H1 (cell line): ENCODE measurements at regions not wholly inside any gene's neighbourhood (a gene's known extent, or its start where the extent isn't known, plus 50 kb on each side); places are given as distances from the start of the nearest gene placed in this dataset.

Experiments
- CTCF ChIA-PET: fragments of 300-600 bp; sonication (Branson Sonifier 250); formaldehyde crosslinking; loops from one replicate; lab custom pipeline; 2021; ENCODE audit not compliant: partially characterized antibody; lab: Charles Lee
- POLR2A ChIA-PET: fragments of 300-600 bp; sonication (Branson Sonifier 250); formaldehyde crosslinking; loops from one replicate; lab custom pipeline; 2021; ENCODE audit warnings: inconsistent platforms; ENCODE audit not compliant: partially characterized antibody; lab: Charles Lee
- DNase-seq, 2 experiments: peaks; one replicate each; pipeline versions ENCODE4 v3.0.0 to v3.0.0-alpha.2; 2010 to 2022; ENCODE audit warnings: low spot score in 2 of 2, low read depth in 1 of 2, mixed read lengths in 1 of 2
- FAIRE-seq: peaks from 2 replicates; lab custom pipeline; 2011; peaks lifted over from hg19 to GRCh38; lab: Jason Lieb, UNC
- H2AFZ ChIP-seq: 2 replicates; pipeline ENCODE4 v1.8.1; 2012; ENCODE audit warnings: low read length, inconsistent platforms
- H2AK5ac ChIP-seq: 2 replicates; pipeline ENCODE4 v1.6.1; 2013; ENCODE audit warnings: low read depth, low read length
- H2BK120ac ChIP-seq: replicated peaks from 2 replicates; pipeline ENCODE3; 2013; ENCODE audit warnings: low read depth, low read length, inconsistent platforms
- H2BK12ac ChIP-seq: 2 replicates; pipeline ENCODE4 v1.6.1; 2013; ENCODE audit warnings: low read depth, low read length
- H2BK15ac ChIP-seq: 2 replicates; pipeline ENCODE4 v1.6.1; 2013; ENCODE audit warnings: low read length
- H2BK20ac ChIP-seq: 2 replicates; pipeline ENCODE4 v1.6.1; 2013; ENCODE audit warnings: low read length
- H2BK5ac ChIP-seq: 2 replicates; pipeline ENCODE4 v1.6.1; 2013; ENCODE audit warnings: low read depth, low read length
- H3K14ac ChIP-seq: 2 replicates; pipeline ENCODE4 v1.6.1; 2013; ENCODE audit warnings: inconsistent platforms; ENCODE audit not compliant: insufficient read length
- H3K18ac ChIP-seq: 2 replicates; pipeline ENCODE4 v1.6.1; 2013; ENCODE audit warnings: low read length; ENCODE audit errors: extremely low read depth
- H3K23ac ChIP-seq: 2 replicates; pipeline ENCODE4 v1.6.1; 2013; ENCODE audit warnings: inconsistent platforms; ENCODE audit not compliant: insufficient read length
- H3K23me2 ChIP-seq: 2 replicates; pipeline ENCODE4 v1.6.1; 2013; ENCODE audit warnings: low read depth, low read length
- H3K27ac ChIP-seq: 2 replicates; pipeline ENCODE4 v1.6.1; 2011; ENCODE audit warnings: low read depth, low read length, inconsistent platforms
- H3K27me3 ChIP-seq, 4 experiments: replicated peaks in 1 of 4; 1 replicate in 1 of 4; 2 replicates in 3 of 4; pipeline versions ENCODE4 v1.6.1 to v1.8.1; 2011 to 2013; ENCODE audit warnings: low read length in 3 of 4, mild to moderate bottlenecking in 3 of 4, inconsistent platforms in 2 of 4, mixed read lengths in 2 of 4, moderate library complexity in 1 of 4; ENCODE audit not compliant: control insufficient read depth in 3 of 4, insufficient read depth in 3 of 4; ENCODE audit errors: extremely low read depth in 1 of 4
- H3K36me3 ChIP-seq, 4 experiments: 2 replicates each; pipeline versions ENCODE4 v1.6.1 to v1.8.1; 2011 to 2013; ENCODE audit warnings: mild to moderate bottlenecking in 4 of 4, low read length in 3 of 4, moderate library complexity in 2 of 4, control low read depth in 1 of 4, inconsistent platforms in 1 of 4; ENCODE audit not compliant: insufficient read depth in 4 of 4, control insufficient read depth in 2 of 4
- H3K4ac ChIP-seq: replicated peaks from 2 replicates; pipeline ENCODE3; 2013; ENCODE audit warnings: low read length, low read depth, mixed read lengths, inconsistent platforms; ENCODE audit not compliant: insufficient read length
- H3K4me1 ChIP-seq, 4 experiments: replicated peaks in 1 of 4; 1 replicate in 1 of 4; 2 replicates in 3 of 4; pipeline versions ENCODE4 v1.6.1 to v1.8.1; 2011 to 2013; ENCODE audit warnings: low read length in 3 of 4, inconsistent platforms in 2 of 4, mixed read lengths in 1 of 4; ENCODE audit not compliant: insufficient read depth in 4 of 4, control insufficient read depth in 3 of 4
- H3K4me2 ChIP-seq, 2 experiments: 2 replicates each; pipeline versions ENCODE4 v1.6.1 to v1.8.1; 2011 to 2013; ENCODE audit warnings: low read depth in 2 of 2, low read length in 2 of 2, control low read depth in 1 of 2, inconsistent platforms in 1 of 2, mild to moderate bottlenecking in 1 of 2; ENCODE audit not compliant: insufficient read depth in 1 of 2
- H3K4me3 ChIP-seq, 4 experiments: fragments of 200-600, 300-600 bp in 1 of 4; sonication (generic), shearing (Covaris generic), sonication (Bioruptor Twin) in 1 of 4; 2 replicates each; pipeline versions ENCODE4 v1.5.1 to v1.8.1; 2011 to 2016; ENCODE audit warnings: low read length in 4 of 4, low read depth in 3 of 4, control low read depth in 2 of 4, inconsistent platforms in 2 of 4, mild to moderate bottlenecking in 2 of 4, mixed read lengths in 1 of 4, moderate library complexity in 1 of 4; ENCODE audit not compliant: insufficient read depth in 2 of 4; ENCODE audit errors: extremely low read depth in 1 of 4
- H3K56ac ChIP-seq: replicated peaks from 2 replicates; pipeline ENCODE3; 2013; ENCODE audit warnings: low read depth, mild to moderate bottlenecking, mixed read lengths, low read length, inconsistent platforms; ENCODE audit not compliant: insufficient read length
- H3K79me1 ChIP-seq: 2 replicates; pipeline ENCODE4 v1.6.1; 2013; ENCODE audit warnings: low read depth, low read length, control low read depth
- H3K79me2 ChIP-seq, 2 experiments: 2 replicates each; pipeline versions ENCODE4 v1.6.1 to v1.8.1; 2012 to 2013; ENCODE audit warnings: low read length in 2 of 2, mild to moderate bottlenecking in 2 of 2, inconsistent platforms in 1 of 2; ENCODE audit not compliant: insufficient read depth in 2 of 2, control insufficient read depth in 1 of 2
- H3K9ac ChIP-seq, 4 experiments: replicated peaks in 1 of 4; 1 replicate in 1 of 4; 2 replicates in 3 of 4; pipeline versions ENCODE4 v1.6.1 to v1.8.1; 2011 to 2013; ENCODE audit warnings: low read depth in 3 of 4, low read length in 3 of 4, control low read depth in 2 of 4, mild to moderate bottlenecking in 2 of 4, moderate library complexity in 2 of 4, inconsistent platforms in 1 of 4; ENCODE audit errors: extremely low read depth in 1 of 4
- H3K9me3 ChIP-seq, 2 experiments: 2 replicates each; pipeline versions ENCODE4 v1.6.1 to v1.8.1; 2012 to 2013; ENCODE audit warnings: mild to moderate bottlenecking in 2 of 2, moderate library complexity in 2 of 2, control low read depth in 1 of 2, inconsistent platforms in 1 of 2, low read depth in 1 of 2, low read length in 1 of 2, mixed read lengths in 1 of 2; ENCODE audit not compliant: insufficient read depth in 2 of 2
- H4K20me1 ChIP-seq, 2 experiments: replicated peaks in 1 of 2; 2 replicates each; pipeline versions ENCODE3 to v1.8.1; 2011 to 2013; ENCODE audit warnings: inconsistent platforms in 2 of 2, low read length in 2 of 2, mild to moderate bottlenecking in 1 of 2; ENCODE audit not compliant: insufficient read depth in 2 of 2, control insufficient read depth in 1 of 2
- H4K5ac ChIP-seq: 2 replicates; pipeline ENCODE4 v1.6.1; 2013; ENCODE audit warnings: low read length, low read depth, mixed read lengths, inconsistent platforms; ENCODE audit not compliant: insufficient read length
- H4K8ac ChIP-seq: 2 replicates; pipeline ENCODE4 v1.8.0; 2013; ENCODE audit warnings: mild to moderate bottlenecking, moderate library complexity, low read length, inconsistent platforms; ENCODE audit not compliant: insufficient read depth; ENCODE audit errors: extremely low read depth
- H4K91ac ChIP-seq: replicated peaks from 2 replicates; pipeline ENCODE3; 2013; ENCODE audit warnings: low read length, mixed read lengths, inconsistent platforms; ENCODE audit not compliant: insufficient read length
- ASH2L ChIP-seq: fragments of 200-600, 300-600 bp; sonication (generic); IDR thresholded peaks from one replicate; pipeline ENCODE4 v1.7.1; 2017; ENCODE audit warnings: low read length
- CHD1 ChIP-seq: IDR thresholded peaks from 2 replicates; pipeline ENCODE4 v1.6.1; 2012; ENCODE audit warnings: low read depth, low read length, improper control_type of control experiment
- EGR1 ChIP-seq: IDR thresholded peaks from 2 replicates; pipeline ENCODE4 v1.6.1; 2011; ENCODE audit warnings: low read depth, low read length, borderline replicate concordance
- GTF2F1 ChIP-seq: IDR thresholded peaks from 2 replicates; pipeline ENCODE4 v1.6.1; 2012; ENCODE audit warnings: low read depth, low read length, improper control_type of control experiment, borderline replicate concordance
- JUN ChIP-seq: IDR thresholded peaks from 2 replicates; pipeline ENCODE4 v1.6.1; 2011; ENCODE audit warnings: low read depth, mild to moderate bottlenecking, improper control_type of control experiment, low read length
- POLR2A ChIP-seq, 2 experiments: IDR thresholded peaks; 1 replicate in 1 of 2; 2 replicates in 1 of 2; pipeline ENCODE4 v1.6.1; 2011; ENCODE audit warnings: low read depth in 2 of 2, low read length in 2 of 2, mild to moderate bottlenecking in 2 of 2; ENCODE audit errors: control extremely low read depth in 1 of 2
- POU5F1 ChIP-seq: IDR thresholded peaks from 2 replicates; pipeline ENCODE4 v1.6.1; 2011; ENCODE audit warnings: low read depth, mild to moderate bottlenecking, low read length, moderate library complexity
- SP2 ChIP-seq: IDR thresholded peaks from 2 replicates; pipeline ENCODE4 v1.6.1; 2012; ENCODE audit warnings: mild to moderate bottlenecking, low read length, inconsistent platforms
- WGBS, 2 experiments: shearing (Covaris generic) in 1 of 2; methylation state at CpG; one replicate each; pipeline versions ENCODE4 v1.1.6 to v1.1.7; 2013 to 2015; ENCODE audit warnings: low lambda C conversion rate in 2 of 2, mixed read lengths in 2 of 2, inconsistent platforms in 1 of 2, low coverage in 1 of 2, missing lambda C conversion rate in 1 of 2; ENCODE audit not compliant: insufficient replicate concordance in 2 of 2, insufficient coverage in 1 of 2, insufficient read length in 1 of 2; ENCODE audit errors: extremely low coverage in 1 of 2, missing lambda C conversion rate in 1 of 2; 5-methylcytosine and 5-hydroxymethylcytosine counted together
- TF ChIP-seq, protein P1 (sequence below): IDR thresholded peaks from 2 replicates; pipeline ENCODE4 v1.6.1; 2012; ENCODE audit warnings: inconsistent platforms
- TF ChIP-seq, protein P2 (sequence below), 3 experiments: IDR thresholded peaks; 1 replicate in 2 of 3; 2 replicates in 1 of 3; pipeline versions ENCODE4 v1.5.1 to v1.6.1; 2011; ENCODE audit warnings: low read length in 3 of 3, mild to moderate bottlenecking in 3 of 3, inconsistent platforms in 2 of 3, low read depth in 1 of 3, moderate library complexity in 1 of 3; ENCODE audit not compliant: insufficient read depth in 1 of 3; ENCODE audit errors: control extremely low read depth in 1 of 3
- TF ChIP-seq, protein P3 (sequence below): IDR thresholded peaks from 2 replicates; pipeline ENCODE4 v1.6.1; 2011; ENCODE audit warnings: low read length, improper control_type of control experiment

DNA sequence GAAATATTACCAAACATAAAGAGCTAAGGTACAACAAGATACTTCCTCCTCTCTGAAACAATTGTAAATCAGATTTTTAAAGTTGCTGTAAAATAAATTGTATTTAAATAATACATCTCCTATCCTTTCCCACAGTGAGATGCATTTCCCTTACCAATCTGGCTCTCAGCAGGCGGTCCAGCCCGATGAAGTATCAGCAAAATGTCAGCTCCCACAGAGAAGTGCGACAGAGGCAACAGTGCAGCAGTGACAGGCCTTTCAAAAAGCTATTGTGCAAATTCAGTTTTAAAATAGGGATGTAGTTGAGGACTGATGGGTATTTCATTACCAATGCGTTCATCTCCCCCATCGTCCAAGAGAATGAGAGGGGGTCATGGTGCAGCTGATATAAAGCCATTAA lies 733.2 kb upstream of the GOLIM4 start:
- FAIRE-seq (peak; percentile 81), DNase-seq (no peak)
- Histone ChIP-seq H2BK12ac (no peak overlapping the region; the same call in 1 of the 2 replicates), H3K79me1 (no peaks in the 10 kb centered on the region), H3K36me3 (peaks cover 0 to 13% (median 2%) of the 10 kb centered on the region in 4 experiments; a peak in 3 of 8 replicates), H3K4me3 (no peak overlapping the region), H4K5ac (no peak overlapping the region), H3K4me2 (0 out of 4 replicates have a peak overlapping the region, but pooled peaks of 1 of the 2 experiments have one; percentile 10), H2AK5ac (no peak overlapping the region), H2BK5ac (peak overlapping the region; percentile 62; the same call in 1 of the 2 replicates), H3K56ac (no peak overlapping the region), H4K8ac (no peak overlapping the region), H3K27me3 (no peaks in the 10 kb centered on the region), H2BK120ac (no peak overlapping the region), H3K79me2 (no peaks in the 10 kb centered on the region), H2BK20ac (no peak overlapping the region), H3K14ac (no peak overlapping the region), H3K23ac (no peak overlapping the region), H3K9ac (no peak overlapping the region), H2BK15ac (no peak overlapping the region), H4K20me1 (no peaks in the 10 kb centered on the region), H3K27ac (no peak overlapping the region), H3K23me2 (no peaks in the 10 kb centered on the region), H3K4ac (no peak overlapping the region), H3K4me1 (peaks cover 0 to 12% (median 6%) of the 10 kb centered on the region in 4 experiments; a peak in 3 of 7 replicates), H2AFZ (no peak overlapping the region), H3K9me3 (peaks cover 7 to 13% of the 10 kb centered on the region in 2 experiments), H4K91ac (no peak overlapping the region), H3K18ac (no peak overlapping the region)
- 37% methylated on average over 5 of the region's 5 CpGs; no CpG with 5 or more reads in 1 of the 2 experiments for WGBS, 2 experiments
- ChIA-PET CTCF (interaction anchor here (0.8 to 1.3 kb wide), 4 partner anchors 12 to 214 kb away, joined by 3 read pairs; no protein-coding TSS in a partner anchor), POLR2A (no interaction called here)
- TF ChIP-seq POU5F1 (no peak), GTF2F1 (no peak), POLR2A (IDR thresholded peaks at IDR 0.05; ENCODE audit: control extremely low read depth in 1 of 2, low read depth in 2 of 2, low read length in 2 of 2) (no peak), ASH2L (no peak), CHD1 (no peak), JUN (no peak), SP2 (no peak), EGR1 (no peak)
- TF ChIP-seq, protein P1, sequence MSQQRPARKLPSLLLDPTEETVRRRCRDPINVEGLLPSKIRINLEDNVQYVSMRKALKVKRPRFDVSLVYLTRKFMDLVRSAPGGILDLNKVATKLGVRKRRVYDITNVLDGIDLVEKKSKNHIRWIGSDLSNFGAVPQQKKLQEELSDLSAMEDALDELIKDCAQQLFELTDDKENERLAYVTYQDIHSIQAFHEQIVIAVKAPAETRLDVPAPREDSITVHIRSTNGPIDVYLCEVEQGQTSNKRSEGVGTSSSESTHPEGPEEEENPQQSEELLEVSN = no peak
- TF ChIP-seq, protein P2, sequence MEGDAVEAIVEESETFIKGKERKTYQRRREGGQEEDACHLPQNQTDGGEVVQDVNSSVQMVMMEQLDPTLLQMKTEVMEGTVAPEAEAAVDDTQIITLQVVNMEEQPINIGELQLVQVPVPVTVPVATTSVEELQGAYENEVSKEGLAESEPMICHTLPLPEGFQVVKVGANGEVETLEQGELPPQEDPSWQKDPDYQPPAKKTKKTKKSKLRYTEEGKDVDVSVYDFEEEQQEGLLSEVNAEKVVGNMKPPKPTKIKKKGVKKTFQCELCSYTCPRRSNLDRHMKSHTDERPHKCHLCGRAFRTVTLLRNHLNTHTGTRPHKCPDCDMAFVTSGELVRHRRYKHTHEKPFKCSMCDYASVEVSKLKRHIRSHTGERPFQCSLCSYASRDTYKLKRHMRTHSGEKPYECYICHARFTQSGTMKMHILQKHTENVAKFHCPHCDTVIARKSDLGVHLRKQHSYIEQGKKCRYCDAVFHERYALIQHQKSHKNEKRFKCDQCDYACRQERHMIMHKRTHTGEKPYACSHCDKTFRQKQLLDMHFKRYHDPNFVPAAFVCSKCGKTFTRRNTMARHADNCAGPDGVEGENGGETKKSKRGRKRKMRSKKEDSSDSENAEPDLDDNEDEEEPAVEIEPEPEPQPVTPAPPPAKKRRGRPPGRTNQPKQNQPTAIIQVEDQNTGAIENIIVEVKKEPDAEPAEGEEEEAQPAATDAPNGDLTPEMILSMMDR (IDR thresholded peaks at IDR 0.05; ENCODE audit: control extremely low read depth in 1 of 3, insufficient read depth in 1 of 3, low read depth in 1 of 3, low read length in 3 of 3) = no peak
- TF ChIP-seq, protein P3, sequence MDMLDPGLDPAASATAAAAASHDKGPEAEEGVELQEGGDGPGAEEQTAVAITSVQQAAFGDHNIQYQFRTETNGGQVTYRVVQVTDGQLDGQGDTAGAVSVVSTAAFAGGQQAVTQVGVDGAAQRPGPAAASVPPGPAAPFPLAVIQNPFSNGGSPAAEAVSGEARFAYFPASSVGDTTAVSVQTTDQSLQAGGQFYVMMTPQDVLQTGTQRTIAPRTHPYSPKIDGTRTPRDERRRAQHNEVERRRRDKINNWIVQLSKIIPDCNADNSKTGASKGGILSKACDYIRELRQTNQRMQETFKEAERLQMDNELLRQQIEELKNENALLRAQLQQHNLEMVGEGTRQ = no peak
